HG03457 (cell line): ENCODE measurements at regions not wholly inside any gene's neighbourhood (a gene's known extent, or its start where the extent isn't known, plus 50 kb on each side); places are given as distances from the start of the nearest gene placed in this dataset.

Source experiments
- ATAC-seq: cut with Tn5 transposase; IDR thresholded peaks from one replicate; pipeline ENCODE4 v1.9.1; 2021; ENCODE audit warnings: moderate number of reproducible peaks; ENCODE audit not compliant: unreplicated experiment

DNA sequence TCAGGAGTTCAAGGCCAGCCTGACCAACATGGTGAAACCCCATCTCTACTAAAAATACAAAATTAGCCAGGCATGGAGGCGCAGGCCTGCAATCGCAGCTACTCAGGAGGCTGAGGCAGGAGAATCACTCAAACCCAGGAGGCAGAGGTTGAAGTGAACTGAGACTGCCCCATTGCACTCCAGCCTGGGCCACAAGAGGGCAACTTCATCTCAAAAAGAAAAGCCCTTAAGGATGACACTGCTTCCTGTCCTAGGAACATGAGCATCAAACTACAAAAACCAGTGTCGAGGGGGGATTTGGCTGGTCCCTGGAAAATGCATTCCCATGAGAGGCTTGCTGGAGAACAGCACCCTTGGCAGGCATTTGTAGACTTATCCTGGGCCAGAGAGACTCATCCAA, 449.5 kb upstream of the PSMD7 start:
- ATAC-seq, result no peak

DNA sequence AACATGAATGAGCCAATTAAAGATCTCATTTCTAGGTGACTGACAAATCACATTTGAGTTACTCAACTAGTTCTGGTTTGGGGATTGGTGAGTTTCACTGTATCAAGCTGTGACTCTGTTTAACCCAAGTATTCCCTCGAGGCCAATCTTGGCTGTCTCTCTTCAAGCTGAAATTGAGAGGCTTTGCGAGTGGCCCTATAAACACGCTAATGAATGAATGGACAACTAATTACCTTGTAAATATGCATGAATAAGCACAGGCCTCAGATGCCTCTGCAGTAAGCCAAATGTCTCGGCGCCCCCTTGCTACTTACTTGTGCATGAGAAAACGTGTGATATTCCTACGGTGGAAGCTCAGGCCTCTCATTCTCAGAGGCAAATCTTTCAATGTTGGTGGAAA, 450.3 kb upstream of the PSMD7 start:
- ATAC-seq, result no peak

DNA sequence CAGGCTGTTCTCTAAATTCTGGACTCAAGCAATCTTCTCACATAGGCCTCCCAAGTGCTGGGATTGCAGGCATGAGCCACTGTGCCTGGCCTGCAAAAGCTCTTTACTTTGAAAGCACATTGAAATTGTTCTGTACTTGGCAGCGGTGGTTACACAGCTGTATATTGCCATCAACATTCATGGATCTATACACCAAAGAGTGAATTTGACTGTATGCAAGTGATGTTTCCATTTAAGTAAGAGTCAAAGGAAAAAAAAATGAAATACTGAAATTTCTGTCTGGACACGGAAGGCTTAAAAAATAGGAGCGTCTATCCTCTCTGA, 450.6 kb upstream of the PSMD7 start:
- ATAC-seq, result no peak

DNA sequence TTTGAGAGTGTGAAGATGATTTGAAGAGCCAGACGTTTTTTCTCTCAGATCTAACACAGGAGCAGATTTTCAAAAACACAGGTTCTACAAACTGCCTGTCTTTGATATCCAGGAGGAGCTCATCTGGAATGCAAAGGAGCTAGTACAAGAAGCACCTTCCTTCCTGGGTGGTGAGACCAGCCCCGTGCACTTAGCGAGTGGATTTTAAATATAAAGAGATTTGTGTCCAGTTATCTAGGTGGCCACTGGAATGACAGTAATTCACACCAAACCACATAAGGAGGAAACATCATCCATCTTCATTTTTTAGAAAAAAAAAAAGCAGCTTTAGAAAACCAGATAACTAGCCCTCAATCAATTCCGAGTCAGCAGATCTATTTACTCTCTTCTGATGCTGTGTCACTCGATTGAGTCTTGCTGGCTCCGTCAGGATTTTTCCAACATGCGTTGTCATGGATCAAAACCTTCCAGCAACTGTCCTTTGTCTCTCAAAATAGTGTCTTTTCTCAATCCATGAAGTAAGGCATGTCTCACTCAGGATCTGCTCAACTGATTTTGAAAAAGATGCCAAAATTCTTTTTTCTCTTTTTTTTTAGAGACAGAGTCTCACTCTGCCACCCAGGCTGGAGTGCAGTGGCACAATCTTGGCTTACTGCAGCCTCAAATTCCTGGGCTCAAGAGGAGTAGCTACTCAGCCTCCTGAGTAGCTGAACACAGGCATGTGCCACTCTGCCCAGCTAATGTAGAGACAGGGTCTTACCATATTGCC, 451.2 kb upstream of the PSMD7 start:
- ATAC-seq, result no peak

DNA sequence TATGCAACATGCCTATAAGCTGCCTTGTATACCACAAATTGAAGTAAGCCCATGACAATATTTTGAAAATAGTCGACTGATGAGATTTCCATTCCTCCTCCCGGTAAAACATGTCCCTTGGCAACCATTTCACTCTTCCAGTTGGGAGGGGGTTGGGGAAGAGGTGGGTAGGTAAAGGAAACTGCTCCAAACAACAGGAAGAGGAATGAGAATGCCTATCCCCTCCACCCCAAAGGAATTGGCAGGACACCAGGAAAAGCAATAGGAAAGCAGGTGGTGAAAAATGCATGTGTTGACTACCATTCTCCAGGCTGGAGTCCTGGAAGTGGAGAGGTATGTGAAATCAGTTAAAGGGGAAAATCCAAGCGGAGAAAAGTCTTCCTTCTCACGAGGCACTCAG, 455.9 kb upstream of the PSMD7 start:
- ATAC-seq, result no peak

DNA sequence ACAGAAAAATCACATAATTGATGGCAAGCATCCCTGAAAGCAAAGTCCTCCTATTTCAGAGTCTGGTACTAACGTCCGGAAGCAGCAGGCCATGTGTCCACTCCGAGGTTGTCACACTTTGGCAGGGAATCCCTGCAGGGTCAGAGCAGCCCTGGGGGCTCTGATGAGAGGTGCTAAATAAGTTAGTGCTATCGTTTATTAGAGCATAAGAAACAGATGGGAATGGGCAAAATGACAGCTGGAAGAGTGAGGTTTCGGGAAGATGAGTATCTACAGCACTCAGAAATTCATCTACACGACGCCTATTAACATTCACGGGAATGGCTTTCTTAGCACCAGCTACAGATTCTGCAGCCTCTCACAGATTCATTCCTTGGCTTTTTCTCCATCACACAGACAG, 465.4 kb upstream of the PSMD7 start:
- ATAC-seq, result no peak

DNA sequence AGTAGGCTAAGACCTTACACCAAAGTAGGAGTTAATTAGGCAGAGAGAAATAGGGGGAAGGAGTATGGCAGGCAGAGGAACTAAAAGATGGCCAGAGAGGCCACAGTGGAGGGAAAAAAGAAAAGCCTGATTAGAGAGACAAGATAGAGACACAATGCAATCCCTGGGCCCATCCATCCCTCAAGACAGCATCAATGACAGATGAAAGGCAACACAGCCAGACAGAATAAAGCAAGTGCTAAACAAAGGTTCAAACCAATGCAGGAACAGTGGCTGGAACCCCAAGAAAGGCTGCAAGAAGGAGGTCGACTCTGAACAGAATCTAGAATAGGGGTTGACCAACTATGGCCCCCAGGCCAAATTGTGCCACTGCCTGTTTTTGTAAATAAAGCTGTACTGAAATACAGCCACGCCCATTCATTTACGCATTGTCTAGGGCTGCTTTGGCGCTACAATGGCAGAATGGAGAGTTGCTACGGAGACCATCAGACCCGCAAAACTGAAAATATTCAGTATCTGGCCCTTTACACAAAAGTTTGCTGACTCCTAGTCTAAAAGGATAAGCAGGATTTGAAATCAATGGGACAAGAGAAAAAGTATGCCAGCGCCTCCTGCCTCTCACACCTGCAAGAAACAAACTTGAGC, 473.3 kb upstream of the PSMD7 start:
- no peak for ATAC-seq

DNA sequence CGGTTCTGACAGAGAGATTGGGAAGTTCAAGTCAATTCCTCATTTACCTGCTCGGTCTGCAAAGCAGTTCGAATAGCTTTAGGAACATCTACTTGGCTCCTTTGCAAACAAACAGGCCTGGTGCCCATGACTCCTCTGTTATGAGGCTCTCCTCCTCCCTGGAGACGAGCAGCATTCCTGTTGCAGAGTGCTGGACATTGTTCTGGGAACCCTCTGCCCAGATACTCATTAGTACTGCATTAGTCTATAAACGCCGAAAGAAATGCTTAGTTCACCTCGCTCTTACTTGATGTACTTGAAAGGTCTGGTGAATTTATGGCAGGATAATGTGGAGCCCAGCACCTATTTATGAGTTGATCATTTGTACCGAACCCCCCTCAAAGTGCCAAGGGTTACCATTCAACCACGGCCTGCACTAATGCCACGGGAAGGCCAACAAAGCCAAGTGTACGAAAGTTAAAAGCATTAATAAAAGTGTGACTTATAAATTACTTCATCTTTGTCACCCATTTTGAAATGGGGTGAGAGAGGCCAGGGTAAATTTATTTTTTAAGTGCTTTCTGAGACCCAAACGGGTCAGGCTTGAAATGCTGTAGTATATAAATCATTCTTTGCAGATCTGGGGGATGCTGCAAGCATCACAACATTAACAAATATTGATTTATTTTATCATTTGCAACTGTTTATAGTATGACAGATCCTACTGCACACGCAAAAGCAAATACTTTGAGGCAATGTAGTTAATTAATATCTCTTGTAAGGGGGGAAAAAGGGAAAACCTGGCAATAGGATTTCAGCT, 478.9 kb upstream of the PSMD7 start:
- ATAC-seq, result no peak

DNA sequence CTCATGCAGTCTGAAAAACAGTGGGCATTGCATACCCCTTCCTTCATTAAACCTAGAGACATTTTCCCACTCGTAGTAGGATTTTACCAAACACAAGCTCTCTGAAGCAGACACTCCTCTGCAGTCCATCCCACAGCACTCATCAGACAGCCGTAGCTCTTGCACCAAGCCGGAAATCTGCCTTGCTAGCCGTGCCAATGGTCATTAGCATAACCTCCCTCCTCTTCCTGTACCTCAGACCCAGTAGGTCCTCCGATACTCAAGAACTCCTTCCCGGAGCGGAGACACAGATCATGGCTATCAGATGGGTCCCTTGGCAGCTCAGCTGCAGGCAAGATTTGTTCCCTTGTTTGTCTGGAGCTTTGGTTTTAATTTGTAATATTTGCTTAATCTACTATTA, 483.1 kb upstream of the PSMD7 start:
- ATAC-seq, result no peak

DNA sequence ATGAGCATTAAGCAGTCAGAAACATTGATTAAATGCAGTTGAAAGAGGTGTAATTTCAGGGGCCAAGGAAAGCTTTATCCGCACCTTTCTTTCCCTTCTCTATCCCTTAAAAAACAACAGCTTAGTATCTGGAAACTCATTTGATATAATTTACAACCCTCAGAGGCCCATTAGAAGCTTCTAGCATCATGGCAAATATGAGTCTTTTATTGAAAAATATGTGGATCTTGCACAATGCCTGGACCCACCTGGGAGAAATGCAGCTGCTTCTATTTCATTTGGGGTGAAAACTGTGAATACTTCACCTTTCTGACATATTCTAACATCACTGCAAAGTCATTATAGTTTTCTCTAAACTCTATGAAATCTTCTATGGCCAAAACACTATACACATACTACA, 492.2 kb upstream of the PSMD7 start:
- ATAC-seq, result no peak

DNA sequence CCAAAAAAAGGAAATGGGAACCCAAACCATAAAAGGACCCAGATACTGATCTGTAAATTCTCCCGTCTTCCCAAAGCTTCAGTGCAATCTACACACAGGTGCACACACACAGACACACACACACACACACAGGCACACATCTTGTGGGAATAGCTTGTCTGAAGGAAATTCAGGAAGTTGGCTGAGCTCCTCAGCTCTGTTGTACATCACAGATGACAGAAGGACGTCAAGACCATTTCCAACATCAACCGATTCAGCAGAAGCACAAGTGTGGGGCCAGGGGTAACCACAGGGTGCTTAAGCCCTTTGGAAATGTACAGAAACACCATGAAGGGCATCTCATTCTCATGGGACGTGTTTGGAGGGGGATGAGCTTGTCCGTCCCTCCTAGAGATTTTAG, 498.1 kb upstream of the PSMD7 start:
- ATAC-seq, result no peak

DNA sequence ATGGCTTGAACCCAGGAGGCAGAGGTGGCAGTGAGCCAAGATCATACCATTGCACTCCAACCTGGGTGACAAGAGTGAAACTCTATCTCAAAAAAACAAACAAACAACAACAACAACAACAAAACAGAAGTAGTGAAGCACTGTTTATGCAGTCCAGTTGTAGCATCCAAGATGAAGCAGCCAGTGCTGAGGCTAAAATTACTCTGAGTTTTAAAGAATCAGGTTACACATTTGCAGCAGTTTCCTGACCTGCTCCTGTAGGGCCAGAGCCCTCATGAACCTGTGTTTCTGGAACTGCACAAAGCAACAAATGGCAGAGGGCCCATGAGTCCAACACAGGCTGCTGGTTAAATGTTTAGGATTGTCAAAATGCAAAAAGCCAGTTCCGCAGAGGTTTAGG, 499.5 kb upstream of the PSMD7 start:
- no peak for ATAC-seq

DNA sequence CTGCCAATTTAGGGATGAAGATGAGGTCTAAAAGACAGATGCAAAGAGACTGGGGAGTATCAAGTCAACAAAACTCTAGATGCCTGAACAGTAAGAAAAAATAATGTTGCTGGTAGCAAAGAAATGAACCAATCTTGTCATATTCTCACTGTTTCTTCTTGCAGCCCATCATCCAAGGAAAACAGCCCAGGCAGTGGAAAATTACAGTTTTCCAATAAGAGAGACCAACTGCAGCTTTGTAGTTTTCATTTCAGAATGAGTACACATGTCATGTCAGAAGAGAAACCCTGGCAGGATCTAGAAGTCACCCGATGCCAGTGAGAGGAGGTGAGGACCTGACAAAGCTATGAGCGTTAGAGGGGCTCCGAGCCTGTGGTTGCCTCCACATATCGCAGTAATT, 500.4 kb upstream of the PSMD7 start:
- ATAC-seq, result no peak

DNA sequence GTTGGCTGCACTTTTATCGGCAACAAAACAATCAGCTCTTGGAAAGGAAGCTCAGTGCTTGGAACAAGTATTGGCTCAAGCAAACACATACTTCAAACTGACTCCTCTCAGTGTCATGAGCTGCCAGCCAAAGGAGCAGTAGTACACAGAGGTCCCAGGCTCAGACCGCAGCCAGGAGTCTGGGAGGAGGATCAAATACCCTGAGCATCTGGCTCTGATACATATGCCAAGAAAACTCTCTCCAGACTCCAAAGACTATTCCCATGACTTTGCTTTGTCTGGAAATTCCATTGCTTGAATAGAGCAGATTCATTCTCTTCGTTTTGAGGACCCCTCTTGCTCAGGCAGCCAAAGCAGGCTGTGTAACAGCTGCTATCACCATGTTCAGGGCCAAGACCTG, 501.6 kb upstream of the PSMD7 start:
- no peak for ATAC-seq

DNA sequence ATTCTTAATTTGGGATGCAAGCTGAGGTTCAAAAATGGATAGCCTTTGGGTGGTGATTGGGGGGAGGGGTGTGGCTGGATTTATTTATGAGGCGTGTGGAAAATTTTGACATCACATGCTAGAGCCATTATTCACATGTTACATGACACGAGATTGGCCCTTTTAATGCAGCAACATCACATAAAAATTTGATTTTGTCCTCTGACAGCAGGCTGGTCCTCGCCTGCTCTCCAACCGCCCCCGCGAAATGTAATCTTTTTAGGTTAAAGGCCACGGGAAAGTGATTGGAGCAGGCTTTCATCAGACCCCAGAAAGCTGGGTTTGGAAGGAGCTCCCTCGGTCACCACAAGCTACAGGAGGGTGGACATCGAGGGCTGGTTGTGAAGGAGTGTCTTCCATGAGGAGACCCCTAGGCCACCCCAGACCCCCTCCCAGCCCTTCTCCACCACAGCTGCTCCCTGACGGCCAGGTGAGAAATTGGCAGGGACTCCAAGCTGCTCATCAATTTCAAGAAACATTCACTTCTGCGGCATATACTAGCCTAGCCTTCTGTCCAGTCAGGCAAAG, 502.7 kb upstream of the PSMD7 start:
- no peak for ATAC-seq

DNA sequence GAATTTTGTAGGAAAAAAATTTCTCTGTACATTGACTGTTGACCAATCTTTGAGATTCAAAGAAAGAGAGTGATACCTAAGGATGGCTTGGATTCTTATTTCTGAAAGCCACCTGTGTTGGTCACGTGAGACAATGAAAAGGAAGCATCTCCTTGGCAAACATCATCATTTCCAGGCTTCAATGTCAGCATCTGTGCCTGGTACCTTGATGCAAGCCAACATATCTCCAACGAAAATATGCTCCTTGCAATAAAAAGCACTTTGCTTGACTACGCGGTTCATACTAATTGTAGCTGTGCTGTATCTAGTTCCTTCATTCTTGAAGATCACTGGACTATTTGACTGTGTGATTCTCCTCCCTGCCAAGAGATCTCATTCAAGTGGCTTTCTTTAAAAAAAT, 503.4 kb upstream of the PSMD7 start:
- no peak for ATAC-seq

DNA sequence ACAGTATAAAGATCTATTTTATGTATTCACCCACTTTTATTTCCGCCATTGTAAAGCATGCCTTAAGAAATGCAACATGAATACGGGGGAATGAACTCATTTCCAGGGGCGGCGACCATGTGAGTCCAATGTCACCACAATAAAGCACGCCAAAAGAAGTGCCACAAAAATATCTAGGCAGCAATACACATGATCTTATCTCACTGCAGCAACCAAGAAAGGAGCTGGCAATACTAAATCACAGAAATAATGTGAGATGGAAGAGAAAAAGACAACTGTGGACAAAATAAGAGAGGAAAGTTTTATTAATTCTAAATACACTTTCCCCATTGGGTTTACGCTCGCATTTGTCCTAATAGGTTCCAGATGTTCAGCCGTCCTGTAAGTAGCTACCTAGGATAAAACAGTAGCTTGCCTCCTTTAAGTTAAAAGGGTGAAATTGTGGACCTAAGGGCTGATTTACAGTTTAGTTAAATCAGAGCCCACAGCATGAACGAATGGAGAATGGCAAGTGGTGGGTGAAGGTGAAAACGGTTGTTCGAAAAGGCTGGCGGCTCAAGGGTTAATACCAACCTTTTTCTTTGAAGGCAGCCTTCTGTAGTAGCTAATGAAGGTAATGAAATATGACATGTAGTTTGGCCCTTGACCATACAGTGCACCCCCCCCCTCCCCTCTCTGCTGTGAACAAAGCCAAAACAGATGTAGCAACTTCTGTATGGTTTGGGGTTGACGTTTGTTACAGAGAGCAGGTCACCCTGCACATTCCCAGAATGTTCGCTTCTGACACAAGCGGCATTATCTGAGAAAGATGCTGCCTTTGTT, 504.2 kb upstream of the PSMD7 start:
- ATAC-seq, result no peak

DNA sequence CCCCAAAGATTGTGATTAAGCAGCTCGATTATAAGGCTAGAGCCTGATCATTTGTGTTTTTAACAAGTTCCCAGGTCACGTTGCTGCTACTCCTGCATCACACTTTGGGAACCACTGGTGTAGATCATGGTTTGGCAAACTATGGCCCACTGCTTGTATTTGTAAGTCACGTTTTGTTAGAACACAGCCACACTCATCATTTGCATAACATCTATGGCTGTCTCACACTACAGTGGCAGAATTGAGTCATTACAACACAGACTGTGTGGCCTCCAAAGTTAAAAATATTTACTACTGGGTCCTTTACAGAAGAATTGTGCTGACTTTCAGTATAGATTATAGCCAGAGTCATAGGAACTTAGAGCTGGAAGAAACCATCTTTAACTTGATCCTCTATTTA, 515.3 kb upstream of the PSMD7 start:
- ATAC-seq, result no peak

DNA sequence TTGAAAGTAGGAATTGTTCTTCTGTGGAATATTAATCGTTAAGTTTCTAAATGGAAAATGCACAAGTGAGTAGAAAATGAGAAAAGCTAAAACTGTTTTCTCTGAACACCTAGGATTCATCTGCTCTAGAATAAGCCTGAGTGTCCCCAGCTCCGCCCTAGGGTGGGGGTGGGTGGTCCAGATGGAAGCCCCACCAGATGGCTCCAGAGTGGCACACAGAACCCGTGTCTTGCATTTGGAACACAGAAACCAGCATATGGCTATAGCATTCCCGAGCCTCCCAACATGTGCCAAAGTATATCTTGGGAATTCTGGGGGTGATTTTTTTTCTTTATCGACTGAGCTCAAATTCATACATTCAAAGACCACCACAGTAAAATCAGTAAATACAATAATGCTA, 517.7 kb upstream of the PSMD7 start:
- ATAC-seq, result no peak

DNA sequence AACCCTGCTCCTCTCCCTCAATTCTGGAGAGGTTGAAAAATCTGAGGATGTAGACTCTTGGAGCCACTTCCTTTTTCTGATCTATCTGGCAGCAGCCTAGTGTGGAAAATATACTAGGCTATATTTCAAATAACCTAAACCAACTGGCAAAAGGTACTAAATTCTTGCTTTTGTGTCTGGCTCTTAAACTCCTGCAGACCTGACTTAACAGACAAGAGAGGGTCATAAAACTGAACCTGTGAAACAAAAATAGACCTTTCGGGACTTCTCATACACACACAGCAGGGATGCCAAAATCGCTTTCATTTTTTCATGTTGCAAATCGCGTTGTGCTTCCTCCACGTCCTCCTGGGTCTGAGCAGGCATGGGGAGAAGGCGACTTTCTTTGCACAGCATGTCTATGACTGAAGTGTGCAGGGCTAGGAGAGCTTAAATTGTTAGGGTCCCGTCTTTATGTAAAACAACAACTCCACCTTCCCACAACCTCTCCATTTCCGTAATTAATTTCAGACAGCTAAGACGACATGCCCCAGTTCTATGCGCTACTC, 520.7 kb upstream of the PSMD7 start:
- no peak for ATAC-seq
